Stimulated activated CD8-positive, alpha-beta memory T cell treated with anti-CD3 and anti-CD28 coated beads, Interleukin-7, amount 100 ng/mL, for 24 hours (primary cell): ENCODE measurements at regions not wholly inside any gene's neighbourhood (a gene's known extent, or its start where the extent isn't known, plus 50 kb on each side); places are given as distances from the start of the nearest gene placed in this dataset.
"Not testable (repeated sequence)": the region's sequence is repeated elsewhere in the genome, so short reads cannot be mapped to it uniquely, and the experiment has no call there.

Source experiments
- DNase-seq: peaks from one replicate; pipeline ENCODE4 v3.0.0-alpha.2; 2020; ENCODE audit warnings: low read depth

DNA sequence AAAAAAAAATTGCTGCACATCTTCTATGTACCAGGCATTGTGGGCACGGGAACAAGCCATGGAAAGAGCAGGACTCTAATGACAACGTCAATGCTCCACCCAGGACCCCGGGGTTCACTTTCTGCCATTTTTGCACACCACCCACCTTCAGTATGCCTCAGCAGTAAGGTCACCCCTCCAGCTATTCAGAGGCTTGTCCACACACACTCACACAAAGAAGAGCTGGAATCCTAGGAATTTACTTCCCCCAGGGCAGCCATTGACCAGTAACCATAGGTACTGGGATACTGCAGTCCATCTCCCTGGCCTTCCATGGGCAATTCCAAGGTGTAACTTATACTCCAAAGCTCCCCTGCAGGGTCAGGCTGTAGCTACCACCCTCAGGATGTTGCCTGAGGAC is 170.8 kb downstream of the SUCLG1 start:
- no peak for DNase-seq

DNA sequence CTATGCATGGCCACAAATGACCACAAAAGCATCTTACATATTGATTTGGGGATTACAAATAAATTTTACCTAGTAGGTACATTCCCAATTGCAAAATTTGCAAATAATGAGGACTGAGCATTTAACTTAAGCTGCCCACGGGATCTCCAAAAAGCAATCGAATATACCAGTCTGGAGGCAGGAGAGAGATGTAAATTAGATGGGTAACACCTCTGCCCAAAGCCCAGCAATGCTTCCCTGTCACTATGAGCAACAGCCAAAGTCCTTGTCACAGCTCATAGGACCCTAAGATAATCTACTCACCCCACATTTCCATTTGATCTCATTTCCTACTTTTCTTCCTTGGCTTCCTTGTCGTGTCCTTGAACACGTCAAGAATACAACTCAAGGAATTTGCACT is 172.2 kb downstream of the SUCLG1 start:
- no peak for DNase-seq

DNA sequence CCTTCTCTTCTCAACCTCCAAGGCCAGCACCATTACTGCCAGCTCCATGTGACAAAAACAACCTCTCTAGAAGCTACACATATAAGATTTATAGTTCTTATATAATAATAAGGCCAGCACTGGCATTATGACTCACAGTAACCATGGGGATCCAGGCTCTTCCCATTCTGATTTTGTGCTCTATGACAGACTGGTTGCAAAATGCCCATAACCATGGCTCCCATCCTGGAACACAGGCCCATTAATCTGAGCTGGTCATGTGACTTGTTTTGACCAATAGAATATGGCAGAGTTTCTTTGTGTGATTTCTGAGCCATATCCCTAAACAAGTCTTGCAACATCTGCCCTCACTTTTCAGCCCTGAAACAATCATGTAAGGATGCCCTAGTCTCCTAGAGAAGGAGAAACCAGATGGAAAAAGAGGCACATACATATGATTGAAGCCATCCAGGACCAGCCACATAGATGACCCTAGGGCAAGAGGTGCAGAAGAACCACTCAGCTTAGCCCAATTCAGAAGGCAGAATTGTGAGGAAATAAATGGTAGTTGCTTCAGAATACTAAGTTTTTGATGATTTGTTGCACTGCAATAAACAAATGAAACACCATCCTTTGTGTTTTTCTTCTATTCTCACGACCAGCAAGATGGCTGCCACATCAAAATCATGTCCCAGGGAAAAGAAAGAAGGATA is 173.9 kb downstream of the SUCLG1 start:
- no peak for DNase-seq

DNA sequence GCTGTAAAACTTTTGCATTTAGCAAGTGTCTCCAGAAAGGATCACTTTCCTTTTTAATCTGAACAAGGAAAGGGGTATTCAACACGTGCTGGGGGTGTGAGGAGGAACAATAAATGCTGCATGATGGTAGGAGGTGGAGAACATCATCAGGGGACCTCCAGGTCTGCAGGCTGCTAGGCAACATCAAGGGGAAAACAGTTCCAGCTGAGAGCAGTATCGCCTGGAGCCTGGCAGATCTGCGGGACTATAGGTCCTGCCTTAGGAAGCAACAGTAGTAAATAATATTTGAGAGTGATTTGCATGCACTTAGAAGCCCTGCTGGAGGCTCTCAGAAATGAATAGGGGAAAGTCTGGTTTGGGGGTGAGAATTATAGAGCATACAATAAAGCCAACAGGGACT is 175.6 kb downstream of the SUCLG1 start:
- no peak for DNase-seq

DNA sequence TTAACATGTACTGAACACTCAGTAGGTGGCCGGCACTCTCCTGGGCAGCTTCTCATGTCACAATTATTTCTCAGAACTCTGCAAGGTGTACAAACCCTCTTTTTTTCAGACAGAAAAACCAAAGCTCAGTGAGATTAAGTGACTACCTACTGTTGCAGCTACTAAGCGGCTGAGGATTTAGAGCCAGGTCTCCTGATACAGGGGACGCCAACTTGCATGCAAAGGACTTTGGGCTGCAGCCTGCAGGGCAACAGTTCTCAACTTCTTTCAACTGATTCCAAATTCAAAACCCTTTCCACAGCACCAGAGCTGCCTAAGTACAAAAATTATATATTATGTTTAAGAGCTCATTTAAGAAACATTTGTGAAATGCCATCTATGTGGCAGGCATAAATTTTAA is 177.6 kb downstream of the SUCLG1 start:
- no peak for DNase-seq

DNA sequence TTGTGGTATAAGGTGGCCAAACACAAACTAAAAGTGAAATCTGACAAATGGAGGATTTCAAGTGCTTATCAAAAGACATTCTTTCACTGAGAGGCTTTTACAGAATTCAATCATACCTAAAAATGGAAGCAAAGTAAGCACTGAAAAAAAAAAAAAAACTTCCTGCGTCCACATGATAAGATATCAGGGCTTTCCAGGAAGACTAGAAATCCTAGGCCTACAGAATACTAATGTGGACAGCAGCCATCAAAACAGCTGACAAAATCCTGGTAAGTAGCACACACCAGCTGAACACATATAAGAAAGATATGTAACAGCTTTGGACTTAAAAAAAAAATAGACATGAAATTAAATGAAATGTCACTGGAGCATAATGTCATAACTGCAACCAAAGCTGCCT is 178.2 kb downstream of the SUCLG1 start:
- DNase-seq: no peak

DNA sequence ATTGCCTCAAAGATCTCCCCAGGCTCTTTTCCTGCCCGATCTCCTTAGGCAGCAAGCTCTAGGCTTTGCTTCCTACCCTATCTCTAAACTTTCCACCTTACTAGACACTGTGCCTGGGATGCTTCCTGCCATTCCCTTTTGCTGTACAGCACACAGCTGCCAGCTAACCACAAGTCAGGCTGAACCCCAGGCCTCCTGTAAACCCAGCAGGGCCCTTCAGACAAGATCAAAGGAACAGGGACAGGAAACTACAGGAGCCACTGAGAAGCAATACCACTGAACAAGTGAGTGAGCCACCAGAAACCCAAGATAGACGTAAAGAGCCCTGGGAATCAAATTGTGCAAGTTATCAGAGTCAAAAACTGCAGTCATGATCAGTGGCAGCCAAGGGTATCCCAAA is 180.7 kb downstream of the SUCLG1 start:
- DNase-seq: no peak

DNA sequence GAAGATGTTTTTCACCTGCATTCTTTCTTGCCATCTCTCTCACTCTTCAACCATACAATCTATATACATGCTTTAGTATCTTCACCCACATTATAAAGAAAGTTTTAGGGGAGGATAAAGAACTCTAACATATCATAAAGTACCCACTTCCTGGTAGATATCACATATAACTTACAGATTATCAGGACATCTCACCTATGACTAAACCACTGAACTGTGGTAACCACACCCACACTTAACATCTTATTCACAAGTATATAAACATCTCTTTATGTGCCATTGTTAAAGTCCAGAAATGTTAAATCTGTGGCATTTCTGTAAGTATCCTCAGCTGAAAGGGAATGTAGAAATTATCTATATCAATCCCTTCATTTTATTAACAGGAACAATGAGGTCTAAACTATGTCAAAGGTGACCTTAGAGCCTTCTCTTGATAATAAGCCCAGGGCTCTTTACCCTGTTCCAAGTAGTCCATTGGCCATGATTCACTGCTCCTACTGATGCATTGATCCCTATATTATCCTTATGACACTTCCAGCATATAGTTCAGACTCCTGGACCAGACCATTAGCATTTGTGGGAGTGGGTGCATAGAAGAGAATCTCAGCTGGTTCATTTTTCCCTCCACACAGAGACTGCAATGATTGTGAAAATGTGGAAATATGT is 182.4 kb downstream of the SUCLG1 start:
- no peak for DNase-seq

DNA sequence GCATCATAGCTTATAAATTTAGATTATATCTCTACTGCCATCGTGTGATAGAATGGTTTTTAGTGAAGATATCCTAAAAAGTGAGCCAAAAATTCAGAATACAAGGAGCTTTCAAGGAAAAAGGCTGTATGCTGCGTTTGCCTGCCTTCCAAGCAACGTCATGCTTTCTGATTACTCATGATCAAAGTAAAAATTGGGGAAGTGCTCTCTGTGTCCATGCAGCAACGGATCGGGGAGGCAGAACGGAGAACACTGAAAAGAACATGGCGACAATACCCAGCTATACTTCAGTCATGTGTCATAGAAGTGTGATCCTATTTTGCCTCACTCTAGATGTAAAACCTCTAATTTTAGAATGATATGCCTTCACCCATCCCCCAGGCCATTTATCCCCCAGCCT is 185.7 kb downstream of the SUCLG1 start:
- DNase-seq: no peak

DNA sequence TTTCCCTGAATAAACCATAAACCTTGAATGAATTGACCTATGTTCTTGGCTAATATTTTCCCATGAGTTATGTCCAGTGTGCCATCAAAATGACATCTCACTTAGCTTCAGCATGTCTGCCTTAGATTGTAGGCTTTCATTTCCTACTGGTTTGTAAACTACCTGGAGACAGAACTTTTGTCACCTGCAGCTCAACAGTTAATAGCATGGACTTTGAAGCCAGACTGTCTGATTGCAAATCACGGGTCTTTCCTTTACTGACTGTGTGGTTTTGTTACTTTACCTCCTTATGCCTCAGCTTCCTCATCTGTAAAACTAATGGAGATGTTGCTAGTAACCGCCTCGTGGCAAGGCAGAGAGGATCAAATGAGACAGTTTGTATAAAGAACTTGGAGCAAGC is 187.1 kb downstream of the SUCLG1 start:
- DNase-seq: no peak

DNA sequence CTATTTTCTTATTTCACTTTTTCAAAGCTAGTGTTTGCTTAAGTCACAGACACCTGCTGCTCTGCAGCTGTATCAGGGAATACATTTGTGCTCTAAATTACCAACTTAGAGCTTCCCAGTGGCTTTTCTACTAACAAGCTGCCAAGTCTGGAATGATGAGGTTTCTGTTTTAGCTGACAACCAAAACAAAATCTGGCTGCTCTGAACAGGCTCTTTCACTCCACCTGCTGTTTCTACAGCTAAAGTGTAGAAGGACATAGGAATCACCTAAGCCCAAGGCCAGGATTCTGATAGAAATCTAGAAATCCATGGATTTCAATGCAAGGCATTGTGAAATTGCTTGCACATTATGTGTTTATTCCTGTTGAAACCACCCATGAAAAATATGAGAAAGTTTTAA is 201.2 kb downstream of the SUCLG1 start:
- DNase-seq: no peak

DNA sequence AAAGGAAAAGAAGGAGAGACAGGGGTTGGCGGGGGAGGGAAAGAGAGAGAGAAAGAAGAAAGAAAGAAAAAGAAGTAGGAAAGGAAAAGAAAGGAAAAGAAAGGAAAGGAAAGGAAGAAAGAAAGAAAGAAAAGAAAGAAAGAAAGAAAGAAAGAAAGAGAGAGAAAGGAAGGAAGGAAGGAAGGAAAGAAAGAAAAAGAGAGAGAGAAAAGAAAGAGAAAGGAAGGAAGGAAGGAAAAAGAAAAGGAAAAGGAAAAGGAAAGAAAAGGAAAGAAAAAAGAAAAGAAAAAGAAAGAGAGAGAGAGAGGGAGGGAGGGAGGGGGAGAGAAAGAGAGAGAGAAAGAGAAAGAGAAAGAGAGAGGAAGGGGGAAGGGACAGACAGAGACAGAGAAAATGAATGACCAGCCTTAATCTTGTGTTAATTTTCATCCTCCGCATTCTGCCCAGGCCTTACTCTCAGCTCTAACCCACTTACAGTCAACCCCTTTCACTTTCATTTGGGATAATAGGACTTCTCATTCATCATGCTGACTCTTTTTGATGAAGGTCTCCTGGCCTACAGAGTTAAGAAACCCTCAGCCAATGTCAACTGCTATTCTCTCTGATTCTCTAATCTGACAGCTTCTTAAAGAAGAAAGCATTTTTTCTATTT is 207.3 kb downstream of the SUCLG1 start:
- no peak for DNase-seq

DNA sequence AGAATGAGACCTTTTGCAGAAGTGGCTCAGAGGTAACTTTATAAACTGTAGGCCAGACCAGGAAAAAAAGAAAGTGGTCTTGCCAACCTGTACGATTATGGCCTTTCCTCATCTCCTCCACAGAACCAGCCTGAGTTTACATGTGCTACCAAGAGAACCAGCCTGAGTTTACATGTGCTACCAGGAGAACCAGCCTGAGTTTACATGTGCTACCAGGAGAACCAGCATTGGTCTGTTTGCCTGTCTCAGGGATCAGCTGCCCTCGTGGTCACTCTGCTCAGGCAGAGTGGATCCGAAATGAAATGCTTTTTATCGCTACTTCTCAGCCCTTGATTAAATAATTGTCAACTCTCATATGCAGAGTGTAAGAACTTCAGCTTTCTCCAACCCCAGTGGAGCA is 209.9 kb downstream of the SUCLG1 start:
- no peak for DNase-seq

DNA sequence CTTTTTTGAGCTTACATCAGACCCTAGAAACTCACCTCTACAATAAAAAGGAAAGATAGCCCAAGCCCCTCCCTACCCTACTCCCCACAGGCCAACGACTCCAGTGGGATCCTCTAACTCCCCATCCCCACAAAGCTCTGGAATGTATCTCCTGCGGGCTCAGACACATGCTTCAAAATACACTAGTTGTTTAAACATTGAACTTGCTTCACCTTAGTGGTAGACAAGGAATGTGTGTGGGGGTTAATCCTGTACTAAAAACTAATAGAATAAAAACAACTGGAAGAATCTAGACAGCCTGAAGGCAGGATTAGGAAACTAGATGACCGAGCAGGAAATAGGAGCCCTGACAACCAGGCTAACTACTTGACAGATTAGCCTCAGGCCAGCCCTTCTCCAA is 211.5 kb downstream of the SUCLG1 start:
- no peak for DNase-seq

DNA sequence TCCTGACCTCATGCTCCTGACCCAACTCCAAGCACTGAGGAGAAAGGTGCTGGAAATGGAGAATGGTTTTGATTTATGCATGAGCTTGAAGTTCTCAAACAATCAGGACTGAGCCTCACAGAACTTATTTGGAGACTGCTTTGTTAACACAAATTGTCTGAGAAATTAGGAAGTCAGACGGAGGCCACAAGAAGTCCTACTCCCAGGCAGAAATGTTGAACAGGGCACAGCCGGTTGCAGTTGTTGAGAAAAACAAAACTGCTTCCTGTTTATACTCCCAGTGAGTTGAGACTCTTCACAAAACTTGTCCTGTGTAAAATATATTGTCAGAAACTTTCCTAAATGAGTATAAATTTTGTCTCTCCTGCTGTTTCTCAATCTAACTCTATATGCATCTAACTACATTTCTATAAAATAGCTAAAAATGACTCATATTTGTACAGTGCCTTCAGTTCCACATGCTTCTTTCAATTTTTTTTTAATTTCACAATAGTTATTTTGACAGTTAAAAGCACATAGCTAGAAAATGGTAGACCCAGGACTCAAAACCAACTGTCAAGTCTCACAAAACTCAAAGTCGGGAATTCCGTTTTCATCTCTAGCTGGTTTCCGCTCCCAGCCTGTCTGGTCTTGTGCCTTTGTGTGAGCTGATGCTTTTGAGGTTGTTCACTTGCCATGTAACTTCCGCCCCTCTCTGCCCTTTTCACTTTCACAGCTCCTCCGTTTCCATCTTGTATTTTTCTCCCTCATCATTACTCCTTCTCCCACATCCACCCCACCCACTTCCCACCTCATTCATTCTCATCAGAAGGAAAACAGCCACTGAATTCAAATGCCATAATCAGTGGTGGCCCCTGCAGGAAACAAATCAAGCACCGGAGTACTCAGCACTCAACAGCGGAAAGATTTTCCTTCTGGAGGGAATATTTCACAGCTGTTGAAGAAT is 215.0 kb downstream of the SUCLG1 start:
- no peak for DNase-seq

DNA sequence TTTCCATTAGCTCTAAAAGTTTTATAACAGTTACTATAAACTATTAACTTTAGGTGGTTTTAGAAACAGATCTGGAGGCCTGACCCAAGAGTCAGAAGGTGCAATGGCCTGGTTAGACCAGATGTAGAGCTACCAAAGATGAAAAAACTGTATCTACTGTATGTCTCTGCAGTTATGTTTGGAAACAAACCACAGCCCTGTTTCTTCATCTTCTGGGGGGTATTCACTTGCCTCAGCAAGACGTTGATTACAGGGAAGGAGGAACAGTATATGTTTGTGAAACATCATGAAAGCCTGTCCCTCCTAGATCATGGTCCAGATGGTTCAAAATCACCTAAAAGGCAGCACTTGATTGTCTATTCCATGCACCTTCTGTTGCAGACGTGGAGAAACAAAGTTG is 220.2 kb downstream of the SUCLG1 start:
- DNase-seq: no peak

DNA sequence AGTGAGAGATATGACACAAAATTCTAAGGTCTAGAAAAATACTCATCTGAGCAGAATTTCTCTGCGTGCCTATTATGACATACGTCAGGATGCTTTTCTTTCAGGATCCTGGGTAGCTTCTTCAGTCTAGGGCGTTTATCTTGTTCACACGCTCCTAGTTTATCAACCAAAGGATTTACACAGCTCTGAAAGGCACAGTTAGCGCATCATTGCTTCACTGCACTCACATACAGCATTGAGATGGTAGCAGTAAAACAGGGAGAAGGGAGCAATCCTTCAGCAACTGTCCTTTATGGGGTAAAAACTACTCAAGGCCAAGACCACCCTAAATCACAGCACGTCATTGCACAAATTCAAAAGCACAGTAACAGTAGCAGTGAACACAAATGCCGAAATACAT is 222.8 kb downstream of the SUCLG1 start:
- DNase-seq: no peak

DNA sequence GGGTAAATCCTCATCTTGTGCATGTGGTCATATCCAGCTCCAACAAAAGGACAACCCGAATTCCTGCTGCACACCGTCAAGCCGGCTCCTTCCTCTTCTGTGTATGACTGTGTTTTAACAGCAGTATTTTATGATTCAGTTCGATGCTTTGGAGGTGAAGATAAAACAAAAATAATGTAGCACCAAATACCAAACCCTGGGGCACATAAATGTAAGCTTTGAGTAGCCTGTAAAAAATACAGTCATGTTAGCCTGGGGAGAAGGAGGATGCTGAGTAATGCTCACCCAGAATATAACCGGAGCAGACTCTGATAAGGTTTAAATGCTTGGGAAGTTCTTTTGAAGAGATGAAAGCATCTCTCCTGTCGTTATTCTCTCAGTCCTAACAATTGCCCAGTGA is 225.0 kb downstream of the SUCLG1 start:
- DNase-seq: no peak

DNA sequence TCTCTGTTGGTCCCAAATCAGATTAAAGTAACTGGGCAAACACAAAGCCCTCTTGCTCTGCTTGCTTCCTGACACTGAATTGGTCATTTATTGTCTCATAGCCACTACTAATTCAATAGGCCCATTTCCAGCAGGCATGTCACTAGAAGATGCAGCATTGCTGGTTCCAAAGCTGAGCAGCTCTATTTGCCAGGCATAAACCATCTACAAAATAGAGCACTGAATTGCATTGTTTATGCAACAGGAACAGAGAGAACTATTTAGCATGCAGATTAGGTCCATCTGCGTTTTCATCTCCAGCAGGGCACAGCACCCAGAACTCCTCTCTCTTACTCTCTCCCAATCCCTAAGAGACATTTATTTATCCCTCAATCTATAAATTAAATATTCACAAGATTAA is 227.6 kb downstream of the SUCLG1 start:
- DNase-seq: no peak

DNA sequence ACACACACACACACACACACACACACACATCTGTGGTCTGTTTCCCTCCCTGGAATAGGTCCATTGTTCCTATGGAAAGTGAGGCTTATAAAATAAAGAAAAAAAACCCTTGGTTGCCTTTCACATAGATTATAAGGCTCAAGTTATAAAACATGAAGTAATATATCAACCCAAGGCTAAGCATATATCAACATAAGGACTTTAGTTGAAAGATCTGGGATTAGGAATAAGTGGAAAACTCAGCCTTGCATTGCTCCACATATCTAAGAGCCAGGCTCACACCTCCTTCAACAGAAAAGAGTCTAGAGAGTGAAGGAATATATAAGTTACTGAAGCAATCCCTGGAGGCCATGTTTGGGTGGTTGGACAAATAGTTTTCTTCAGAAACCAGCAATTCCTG is 235.0 kb downstream of the SUCLG1 start:
- DNase-seq: no peak

DNA sequence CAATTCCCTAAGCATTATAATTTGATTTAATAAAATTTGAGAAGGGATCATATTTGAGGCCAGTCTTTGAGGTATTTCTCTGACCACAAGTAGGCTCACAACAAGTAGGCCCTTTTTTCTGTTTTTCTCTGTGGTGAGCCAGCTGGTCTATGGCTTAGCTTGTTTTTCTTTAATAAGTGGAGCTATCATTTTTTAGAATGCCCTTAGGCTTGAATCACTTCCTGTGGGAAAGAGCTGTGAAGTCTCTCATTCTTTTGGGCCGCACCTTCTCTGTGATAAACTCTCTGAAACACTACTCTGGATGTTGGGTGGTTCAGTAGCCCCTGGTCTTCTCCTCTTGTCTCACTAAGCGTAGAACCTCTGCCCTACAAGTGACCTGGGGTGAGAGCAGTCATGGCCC is 235.9 kb downstream of the SUCLG1 start:
- no peak for DNase-seq

DNA sequence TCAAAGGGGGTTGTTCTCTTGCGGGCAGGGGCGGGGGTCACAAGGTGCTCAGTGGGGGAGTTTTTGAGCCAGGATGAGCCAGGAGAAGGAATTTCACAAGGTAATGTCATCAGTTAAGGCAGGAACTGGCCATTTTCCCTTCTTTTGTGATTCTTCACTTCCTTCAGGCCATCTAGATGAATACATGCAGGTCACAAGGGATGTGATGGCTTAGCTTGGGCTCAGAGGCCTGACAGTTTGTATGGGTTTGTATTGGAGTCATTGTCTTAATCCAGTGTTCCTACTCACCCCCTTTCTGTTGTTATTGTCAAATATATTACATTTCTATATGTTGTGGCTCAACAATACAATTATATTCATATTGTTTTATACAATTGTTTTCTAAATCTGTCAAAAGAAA is 238.0 kb downstream of the SUCLG1 start:
- DNase-seq: not testable (repeated sequence)

DNA sequence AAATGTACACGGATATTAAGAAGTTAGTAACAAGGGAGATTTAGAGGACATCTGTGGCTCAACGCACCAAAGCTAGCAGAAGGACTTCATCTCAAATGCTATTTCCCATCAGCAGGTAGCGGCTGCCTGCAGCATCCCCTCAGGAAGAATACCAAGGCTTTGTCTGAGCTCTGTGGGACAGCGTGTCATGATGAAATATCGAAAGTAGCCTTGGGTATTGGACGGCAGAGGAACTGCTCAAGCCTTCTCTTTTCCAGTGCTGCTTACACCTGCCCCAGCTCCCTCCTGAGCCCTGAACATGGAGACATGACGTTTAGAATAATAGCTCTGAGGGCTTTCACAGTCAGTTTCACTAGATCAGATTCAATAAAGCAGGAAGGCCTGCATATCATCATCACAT is 241.6 kb downstream of the SUCLG1 start:
- no peak for DNase-seq
